GM23338 (cell line): ENCODE measurements at regions not wholly inside any gene's neighbourhood (a gene's known extent, or its start where the extent isn't known, plus 50 kb on each side); places are given as distances from the start of the nearest gene placed in this dataset.

Experiments
- ATAC-seq: fragments of 200-7000 bp; cut with Tn5 transposase; 3 replicates; pipeline ENCODE4 v1.9.1; 2020
- DNase-seq: peaks from one replicate; pipeline ENCODE4 v3.0.0-alpha.2; 2015; ENCODE audit warnings: low spot score
- H2AFZ ChIP-seq: fragments of 200-600 bp; sonication (generic); 2 replicates; pipeline ENCODE4 v1.8.0; 2016; ENCODE audit warnings: antibody characterized with exemption, mild to moderate bottlenecking, moderate library complexity
- H3F3A ChIP-seq: fragments of 200-600 bp; sonication (generic); replicated peaks from 2 replicates; pipeline ENCODE4 v1.8.0; 2017; ENCODE audit warnings: antibody characterized with exemption, mixed run types, low read depth
- H3K27ac ChIP-seq: fragments of 200-600 bp; sonication (generic); 2 replicates; pipeline ENCODE4 v1.6.1; 2016; ENCODE audit warnings: low read depth
- H3K27me3 ChIP-seq: fragments of 200-600 bp; sonication (generic); 2 replicates; pipeline ENCODE4 v1.8.0; 2016; ENCODE audit warnings: mild to moderate bottlenecking, mixed run types, moderate library complexity; ENCODE audit not compliant: insufficient read depth
- H3K36me3 ChIP-seq: fragments of 200-600 bp; sonication (generic); 2 replicates; pipeline ENCODE4 v1.8.0; 2016; ENCODE audit warnings: mild to moderate bottlenecking; ENCODE audit not compliant: insufficient read depth
- H3K4me1 ChIP-seq: fragments of 200-600 bp; sonication (generic); 2 replicates; pipeline ENCODE4 v1.8.0; 2016; ENCODE audit warnings: mild to moderate bottlenecking, moderate library complexity; ENCODE audit not compliant: insufficient read depth
- H3K4me2 ChIP-seq: fragments of 200-600 bp; sonication (generic); 2 replicates; pipeline ENCODE4 v1.7.1; 2017; ENCODE audit warnings: mixed run types
- H3K4me3 ChIP-seq: fragments of 200-600 bp; sonication (generic); 2 replicates; pipeline ENCODE4 v1.6.1; 2016; ENCODE audit warnings: mixed run types
- H3K79me2 ChIP-seq: fragments of 200-600 bp; sonication (generic); replicated peaks from 2 replicates; pipeline ENCODE4 v1.8.0; 2017; ENCODE audit warnings: mild to moderate bottlenecking; ENCODE audit not compliant: insufficient read depth
- H3K9me2 ChIP-seq: fragments of 200-600 bp; sonication (generic); 2 replicates; pipeline ENCODE4 v1.8.0; 2017; ENCODE audit not compliant: insufficient read depth
- H4K20me1 ChIP-seq: fragments of 200-600 bp; sonication (generic); replicated peaks from 2 replicates; pipeline ENCODE4 v1.8.0; 2017; ENCODE audit warnings: mild to moderate bottlenecking; ENCODE audit not compliant: insufficient read depth
- H3K27ac Mint-ChIP-seq: 2 replicates; pipeline ENCODE4 v1.8.0; 2020; ENCODE audit warnings: inconsistent platforms, mild to moderate bottlenecking, moderate library complexity, mixed read lengths
- H3K27me3 Mint-ChIP-seq: 3 replicates; pipeline ENCODE4 v1.8.0; 2022; ENCODE audit warnings: low read depth, mild to moderate bottlenecking, moderate library complexity, mixed read lengths, inconsistent platforms; ENCODE audit not compliant: insufficient read depth, poor library complexity
- H3K36me3 Mint-ChIP-seq: 3 replicates; pipeline ENCODE4 v1.8.0; 2021; ENCODE audit warnings: low read depth, mild to moderate bottlenecking, inconsistent platforms, moderate library complexity, mixed read lengths
- H3K4me1 Mint-ChIP-seq: 3 replicates; pipeline ENCODE4 v1.8.0; 2020; ENCODE audit warnings: mild to moderate bottlenecking, inconsistent platforms, mixed read lengths
- H3K4me3 Mint-ChIP-seq: 3 replicates; pipeline ENCODE4 v1.8.0; 2021; ENCODE audit warnings: moderate library complexity, mild to moderate bottlenecking, inconsistent platforms, mixed read lengths
- H3K9me3 Mint-ChIP-seq: 3 replicates; pipeline ENCODE4 v1.8.0; 2020; ENCODE audit warnings: moderate library complexity, mild to moderate bottlenecking, inconsistent platforms, mixed read lengths
- CREB1 ChIP-seq: fragments of 250-450 bp; sonication (Bioruptor Pico); IDR thresholded peaks from 2 replicates; pipeline ENCODE4 v1.5.0; 2020; ENCODE audit warnings: low read depth, mild to moderate bottlenecking, moderate library complexity
- EZH2 ChIP-seq: fragments of 200-600 bp; sonication (generic); IDR thresholded peaks from one replicate; pipeline ENCODE4 v1.8.0; 2017; ENCODE audit warnings: antibody characterized with exemption, mild to moderate bottlenecking, low read depth; ENCODE audit not compliant: unreplicated experiment
- EZH2phosphoT487 ChIP-seq: fragments of 200-600 bp; sonication (generic); IDR thresholded peaks from one replicate; pipeline ENCODE4 v1.8.1; 2018; ENCODE audit warnings: antibody characterized with exemption; ENCODE audit not compliant: unreplicated experiment
- JUNB ChIP-seq: IDR thresholded peaks from one replicate; pipeline ENCODE4 v1.6.1; 2016; ENCODE audit warnings: antibody characterized with exemption; ENCODE audit not compliant: unreplicated experiment
- NANOG ChIP-seq: IDR thresholded peaks from 2 replicates; pipeline ENCODE4 v1.6.1; 2016; ENCODE audit warnings: antibody characterized with exemption, borderline replicate concordance
- POLR2AphosphoS5 ChIP-seq: IDR thresholded peaks from 2 replicates; pipeline ENCODE4 v1.6.1; 2016; ENCODE audit warnings: antibody characterized with exemption, low read depth
- ZNF114 ChIP-seq: fragments of 250-450 bp; sonication (Bioruptor Pico); IDR thresholded peaks from 2 replicates; pipeline ENCODE4 v1.5.0; 2020; ENCODE audit warnings: mild to moderate bottlenecking, moderate library complexity
- ZNF331 ChIP-seq: fragments of 250-450 bp; sonication (Bioruptor Pico); IDR thresholded peaks from 2 replicates; pipeline ENCODE4 v1.5.0; 2020; ENCODE audit warnings: low read depth, mild to moderate bottlenecking, moderate library complexity
- TF ChIP-seq, protein P1 (sequence below): fragments of 250-450 bp; sonication (Bioruptor Pico); IDR thresholded peaks from 2 replicates; pipeline ENCODE4 v1.5.0; 2020; ENCODE audit warnings: mild to moderate bottlenecking, moderate library complexity
- TF ChIP-seq, protein P2 (sequence below): IDR thresholded peaks from 2 replicates; pipeline ENCODE4 v1.6.1; 2016; ENCODE audit warnings: antibody characterized with exemption

DNA sequence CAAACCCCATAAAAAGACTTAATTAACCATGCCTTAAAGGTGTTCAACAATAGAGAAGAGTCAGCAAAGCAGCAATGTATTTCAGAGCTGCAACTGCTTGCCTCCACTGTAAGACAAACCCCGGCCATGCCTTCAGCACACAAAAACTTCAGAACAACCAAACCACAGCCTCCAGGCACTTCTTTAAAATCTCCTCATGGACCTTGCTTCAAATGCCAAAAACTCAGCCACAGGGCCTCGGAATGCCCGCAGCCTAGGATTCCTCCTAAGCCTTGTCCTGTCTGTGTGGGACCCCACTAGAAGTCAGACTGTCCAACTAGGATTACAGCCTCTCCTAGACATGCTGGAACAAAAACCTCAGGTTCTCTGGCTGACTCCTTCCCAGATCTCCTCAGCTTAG, 208.1 kb upstream of the DUSP10 start:
- no peaks in the 10 kb centered on the region for H3K4me1 ChIP-seq
- H2AFZ ChIP-seq, result no peak overlapping the region
- no peaks in the 10 kb centered on the region for H3K27me3 ChIP-seq
- peaks cover 32% of the 10 kb centered on the region; the same call in 1 of the 2 replicates for H3K9me2 ChIP-seq
- TF ChIP-seq CREB1 (CRISPR knock-in tag) (no peak), JUNB (no peak), EZH2 (no peak), EZH2phosphoT487 (no peak), ZNF114 (CRISPR knock-in tag) (no peak), NANOG (no peak), ZNF331 (CRISPR knock-in tag) (no peak), POLR2AphosphoS5 (no peak)
- TF ChIP-seq, protein P1, sequence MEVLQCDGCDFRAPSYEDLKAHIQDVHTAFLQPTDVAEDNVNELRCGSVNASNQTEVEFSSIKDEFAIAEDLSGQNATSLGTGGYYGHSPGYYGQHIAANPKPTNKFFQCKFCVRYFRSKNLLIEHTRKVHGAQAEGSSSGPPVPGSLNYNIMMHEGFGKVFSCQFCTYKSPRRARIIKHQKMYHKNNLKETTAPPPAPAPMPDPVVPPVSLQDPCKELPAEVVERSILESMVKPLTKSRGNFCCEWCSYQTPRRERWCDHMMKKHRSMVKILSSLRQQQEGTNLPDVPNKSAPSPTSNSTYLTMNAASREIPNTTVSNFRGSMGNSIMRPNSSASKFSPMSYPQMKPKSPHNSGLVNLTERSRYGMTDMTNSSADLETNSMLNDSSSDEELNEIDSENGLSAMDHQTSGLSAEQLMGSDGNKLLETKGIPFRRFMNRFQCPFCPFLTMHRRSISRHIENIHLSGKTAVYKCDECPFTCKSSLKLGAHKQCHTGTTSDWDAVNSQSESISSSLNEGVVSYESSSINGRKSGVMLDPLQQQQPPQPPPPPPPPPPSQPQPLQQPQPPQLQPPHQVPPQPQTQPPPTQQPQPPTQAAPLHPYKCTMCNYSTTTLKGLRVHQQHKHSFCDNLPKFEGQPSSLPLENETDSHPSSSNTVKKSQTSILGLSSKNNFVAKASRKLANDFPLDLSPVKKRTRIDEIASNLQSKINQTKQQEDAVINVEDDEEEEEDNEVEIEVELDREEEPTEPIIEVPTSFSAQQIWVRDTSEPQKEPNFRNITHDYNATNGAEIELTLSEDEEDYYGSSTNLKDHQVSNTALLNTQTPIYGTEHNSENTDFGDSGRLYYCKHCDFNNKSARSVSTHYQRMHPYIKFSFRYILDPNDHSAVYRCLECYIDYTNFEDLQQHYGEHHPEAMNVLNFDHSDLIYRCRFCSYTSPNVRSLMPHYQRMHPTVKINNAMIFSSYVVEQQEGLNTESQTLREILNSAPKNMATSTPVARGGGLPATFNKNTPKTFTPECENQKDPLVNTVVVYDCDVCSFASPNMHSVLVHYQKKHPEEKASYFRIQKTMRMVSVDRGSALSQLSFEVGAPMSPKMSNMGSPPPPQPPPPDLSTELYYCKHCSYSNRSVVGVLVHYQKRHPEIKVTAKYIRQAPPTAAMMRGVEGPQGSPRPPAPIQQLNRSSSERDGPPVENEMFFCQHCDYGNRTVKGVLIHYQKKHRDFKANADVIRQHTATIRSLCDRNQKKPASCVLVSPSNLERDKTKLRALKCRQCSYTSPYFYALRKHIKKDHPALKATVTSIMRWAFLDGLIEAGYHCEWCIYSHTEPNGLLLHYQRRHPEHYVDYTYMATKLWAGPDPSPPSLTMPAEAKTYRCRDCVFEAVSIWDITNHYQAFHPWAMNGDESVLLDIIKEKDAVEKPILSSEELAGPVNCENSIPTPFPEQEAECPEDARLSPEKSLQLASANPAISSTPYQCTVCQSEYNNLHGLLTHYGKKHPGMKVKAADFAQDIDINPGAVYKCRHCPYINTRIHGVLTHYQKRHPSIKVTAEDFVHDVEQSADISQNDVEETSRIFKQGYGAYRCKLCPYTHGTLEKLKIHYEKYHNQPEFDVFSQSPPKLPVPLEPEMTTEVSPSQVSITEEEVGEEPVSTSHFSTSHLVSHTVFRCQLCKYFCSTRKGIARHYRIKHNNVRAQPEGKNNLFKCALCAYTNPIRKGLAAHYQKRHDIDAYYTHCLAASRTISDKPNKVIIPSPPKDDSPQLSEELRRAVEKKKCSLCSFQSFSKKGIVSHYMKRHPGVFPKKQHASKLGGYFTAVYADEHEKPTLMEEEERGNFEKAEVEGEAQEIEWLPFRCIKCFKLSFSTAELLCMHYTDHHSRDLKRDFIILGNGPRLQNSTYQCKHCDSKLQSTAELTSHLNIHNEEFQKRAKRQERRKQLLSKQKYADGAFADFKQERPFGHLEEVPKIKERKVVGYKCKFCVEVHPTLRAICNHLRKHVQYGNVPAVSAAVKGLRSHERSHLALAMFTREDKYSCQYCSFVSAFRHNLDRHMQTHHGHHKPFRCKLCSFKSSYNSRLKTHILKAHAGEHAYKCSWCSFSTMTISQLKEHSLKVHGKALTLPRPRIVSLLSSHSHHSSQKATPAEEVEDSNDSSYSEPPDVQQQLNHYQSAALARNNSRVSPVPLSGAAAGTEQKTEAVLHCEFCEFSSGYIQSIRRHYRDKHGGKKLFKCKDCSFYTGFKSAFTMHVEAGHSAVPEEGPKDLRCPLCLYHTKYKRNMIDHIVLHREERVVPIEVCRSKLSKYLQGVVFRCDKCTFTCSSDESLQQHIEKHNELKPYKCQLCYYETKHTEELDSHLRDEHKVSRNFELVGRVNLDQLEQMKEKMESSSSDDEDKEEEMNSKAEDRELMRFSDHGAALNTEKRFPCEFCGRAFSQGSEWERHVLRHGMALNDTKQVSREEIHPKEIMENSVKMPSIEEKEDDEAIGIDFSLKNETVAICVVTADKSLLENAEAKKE (CRISPR knock-in tag), result no peak
- TF ChIP-seq, protein P2, sequence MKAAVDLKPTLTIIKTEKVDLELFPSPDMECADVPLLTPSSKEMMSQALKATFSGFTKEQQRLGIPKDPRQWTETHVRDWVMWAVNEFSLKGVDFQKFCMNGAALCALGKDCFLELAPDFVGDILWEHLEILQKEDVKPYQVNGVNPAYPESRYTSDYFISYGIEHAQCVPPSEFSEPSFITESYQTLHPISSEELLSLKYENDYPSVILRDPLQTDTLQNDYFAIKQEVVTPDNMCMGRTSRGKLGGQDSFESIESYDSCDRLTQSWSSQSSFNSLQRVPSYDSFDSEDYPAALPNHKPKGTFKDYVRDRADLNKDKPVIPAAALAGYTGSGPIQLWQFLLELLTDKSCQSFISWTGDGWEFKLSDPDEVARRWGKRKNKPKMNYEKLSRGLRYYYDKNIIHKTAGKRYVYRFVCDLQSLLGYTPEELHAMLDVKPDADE, result no peak
- no peak for DNase-seq
- no peak overlapping the region for H3K4me3 Mint-ChIP-seq
- H3K9me3 Mint-ChIP-seq, result peaks cover 2% of the 10 kb centered on the region; the same call in 2 of the 3 replicates
- no peaks in the 10 kb centered on the region for H3F3A ChIP-seq
- no peak overlapping the region for H3K27ac ChIP-seq
- H3K27me3 Mint-ChIP-seq, result peaks cover 5% of the 10 kb centered on the region
- no peaks in the 10 kb centered on the region for H3K36me3 Mint-ChIP-seq
- H3K79me2 ChIP-seq, result no peaks in the 10 kb centered on the region
- H3K4me3 ChIP-seq, result no peak overlapping the region
- no peak overlapping the region for H3K27ac Mint-ChIP-seq
- no peaks in the 10 kb centered on the region for H3K4me1 Mint-ChIP-seq
- no peaks in the 10 kb centered on the region for H3K36me3 ChIP-seq
- ATAC-seq, result no peak
- no peak overlapping the region for H3K4me2 ChIP-seq
- H4K20me1 ChIP-seq, result no peaks in the 10 kb centered on the region
